OCI-LY1 (cell line): ENCODE measurements at regions not wholly inside any gene's neighbourhood (a gene's known extent, or its start where the extent isn't known, plus 50 kb on each side); places are given as distances from the start of the nearest gene placed in this dataset.

ENCODE experiments used
- H2AFZ ChIP-seq: fragments of 200-600 bp; sonication (generic), shearing (Covaris generic); 2 replicates; pipeline ENCODE4 v1.6.0; 2014; ENCODE audit warnings: antibody characterized with exemption, mild to moderate bottlenecking, low read length
- H3F3A ChIP-seq: fragments of 200-600 bp; sonication (generic), shearing (Covaris generic); 2 replicates; pipeline ENCODE4 v1.6.0; 2014; ENCODE audit warnings: mild to moderate bottlenecking, antibody characterized with exemption, low read length, moderate library complexity; ENCODE audit not compliant: insufficient read depth
- H3K27ac ChIP-seq: fragments of 200-600 bp; sonication (generic); 2 replicates; pipeline ENCODE4 v1.5.1; 2014; ENCODE audit warnings: low read length, mixed run types, mild to moderate bottlenecking, low read depth; ENCODE audit not compliant: poor library complexity, severe bottlenecking
- H3K27me3 ChIP-seq: fragments of 200-600 bp; sonication (generic); 2 replicates; pipeline ENCODE4 v1.6.0; 2014; ENCODE audit warnings: antibody characterized with exemption, mild to moderate bottlenecking, low read length, moderate library complexity; ENCODE audit not compliant: insufficient read depth
- H3K36me3 ChIP-seq: fragments of 200-600 bp; sonication (generic); 2 replicates; pipeline ENCODE4 v1.6.1; 2014; ENCODE audit warnings: mild to moderate bottlenecking, antibody characterized with exemption, low read length, moderate library complexity, mixed read lengths; ENCODE audit not compliant: insufficient read depth
- H3K4me1 ChIP-seq: fragments of 200-600 bp; sonication (generic); 2 replicates; pipeline ENCODE4 v1.5.1; 2014; ENCODE audit warnings: mild to moderate bottlenecking, low read length, moderate library complexity; ENCODE audit not compliant: insufficient read depth, severe bottlenecking
- H3K4me2 ChIP-seq: fragments of 200-600 bp; sonication (generic), shearing (Covaris generic); 2 replicates; pipeline ENCODE4 v1.6.1; 2014; ENCODE audit warnings: low read length
- H3K4me3 ChIP-seq: fragments of 200-600 bp; sonication (generic); 2 replicates; pipeline ENCODE4 v1.5.1; 2014; ENCODE audit warnings: low read length, low read depth, mild to moderate bottlenecking, mixed read lengths; ENCODE audit not compliant: poor library complexity, severe bottlenecking
- H3K79me2 ChIP-seq: fragments of 200-600 bp; shearing (Covaris generic); 2 replicates; pipeline ENCODE4 v1.6.1; 2016; ENCODE audit warnings: mixed run types, low read length, mixed read lengths; ENCODE audit not compliant: insufficient read depth
- H3K9ac ChIP-seq: fragments of 200-600 bp; sonication (generic), shearing (Covaris generic); 2 replicates; pipeline ENCODE4 v1.6.1; 2014; ENCODE audit warnings: mild to moderate bottlenecking, low read length, mixed read lengths
- H3K9me2 ChIP-seq: fragments of 200-600 bp; sonication (generic), shearing (Covaris generic); 2 replicates; pipeline ENCODE4 v1.6.1; 2014; ENCODE audit warnings: low read depth, mild to moderate bottlenecking, low read length, mixed read lengths
- H3K9me3 ChIP-seq: fragments of 200-600 bp; shearing (Covaris generic); 2 replicates; pipeline ENCODE4 v1.6.1; 2014; ENCODE audit warnings: low read length, mixed read lengths
- H4K20me1 ChIP-seq: fragments of 200-600 bp; sonication (generic), shearing (Covaris generic); 2 replicates; pipeline ENCODE4 v1.6.0; 2016; ENCODE audit warnings: mild to moderate bottlenecking, low read length; ENCODE audit not compliant: insufficient read depth
- CTCF ChIP-seq: fragments of 200-600 bp; sonication (generic), shearing (Covaris generic); IDR thresholded peaks from 2 replicates; pipeline ENCODE4 v1.5.1; 2017; ENCODE audit warnings: mild to moderate bottlenecking, antibody characterized with exemption, low read length, moderate library complexity, mixed read lengths
- EZH2 ChIP-seq: fragments of 200-600 bp; sonication (generic), shearing (Covaris generic); IDR thresholded peaks from 2 replicates; pipeline ENCODE4 v1.8.0; 2017; ENCODE audit warnings: borderline replicate concordance, mixed run types, mild to moderate bottlenecking, antibody characterized with exemption, low read length, moderate library complexity, mixed read lengths

GRCh38 chr1:29889776-29890175 is 653.5 kb downstream of the PTPRU start:
- TF ChIP-seq EZH2: no peak
- Histone ChIP-seq H3K9me3 (no peaks in the 10 kb centered on the region), H2AFZ (no peak overlapping the region)

GRCh38 chr1:29884740-29885139 is 648.4 kb downstream of the PTPRU start:
- Histone ChIP-seq H3F3A (no peaks in the 10 kb centered on the region), H3K79me2 (no peaks in the 10 kb centered on the region), H3K27ac (no peak overlapping the region), H3K9me2 (no peaks in the 10 kb centered on the region), H3K27me3 (no peaks in the 10 kb centered on the region), H3K9ac (no peak overlapping the region), H4K20me1 (no peaks in the 10 kb centered on the region), H3K4me1 (no peaks in the 10 kb centered on the region), H2AFZ (no peak overlapping the region), H3K4me2 (no peak overlapping the region), H3K9me3 (no peaks in the 10 kb centered on the region), H3K4me3 (no peak overlapping the region), H3K36me3 (no peaks in the 10 kb centered on the region)
- TF ChIP-seq EZH2 (no peak), CTCF (no peak)

More at GRCh38 chr1:29889776-29890175, 653.5 kb downstream of the PTPRU start:
- H3K79me2 ChIP-seq: no peaks in the 10 kb centered on the region
- no peaks in the 10 kb centered on the region for H3K4me1 ChIP-seq
- H3K9ac ChIP-seq: no peak overlapping the region
- no peaks in the 10 kb centered on the region for H3F3A ChIP-seq
- H3K27me3 ChIP-seq: no peaks in the 10 kb centered on the region
- H3K4me2 ChIP-seq: no peak overlapping the region
- H3K4me3 ChIP-seq: no peak overlapping the region
- H3K9me2 ChIP-seq: no peaks in the 10 kb centered on the region
- H3K27ac ChIP-seq: no peak overlapping the region
- no peaks in the 10 kb centered on the region for H3K36me3 ChIP-seq
- H4K20me1 ChIP-seq: no peaks in the 10 kb centered on the region

DNA sequence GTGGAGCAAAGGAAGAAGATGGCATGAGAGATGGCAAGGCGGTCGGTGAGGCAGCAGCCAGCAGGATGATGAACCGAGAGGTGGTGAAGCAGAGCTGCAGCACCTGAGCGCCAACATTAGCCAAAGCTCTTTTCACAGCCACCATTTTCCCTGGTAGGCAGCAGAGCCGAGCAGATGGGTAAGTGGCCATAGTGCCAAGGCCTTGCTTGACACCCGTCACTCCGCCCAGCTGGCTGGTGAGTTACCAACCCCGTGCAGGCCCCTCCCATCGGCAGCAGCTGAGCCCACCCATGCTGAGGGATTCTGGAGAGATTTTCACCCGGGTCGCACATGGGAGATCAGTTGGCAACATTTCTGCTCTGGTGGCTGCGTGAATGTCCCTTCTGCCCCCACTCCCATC is 647.7 kb downstream of the PTPRU start:
- H3K4me1 ChIP-seq: no peaks in the 10 kb centered on the region
- no peaks in the 10 kb centered on the region for H3K36me3 ChIP-seq
- no peak overlapping the region for H2AFZ ChIP-seq
- no peaks in the 10 kb centered on the region for H4K20me1 ChIP-seq
- H3K79me2 ChIP-seq: no peaks in the 10 kb centered on the region
- H3K9ac ChIP-seq: no peak overlapping the region
- H3K9me2 ChIP-seq: no peaks in the 10 kb centered on the region
- H3K4me3 ChIP-seq: no peak overlapping the region
- H3K9me3 ChIP-seq: no peaks in the 10 kb centered on the region
- H3K27ac ChIP-seq: no peak overlapping the region
- TF ChIP-seq CTCF: no peak
- TF ChIP-seq EZH2: no peak
- no peaks in the 10 kb centered on the region for H3K27me3 ChIP-seq
- H3F3A ChIP-seq: no peaks in the 10 kb centered on the region
- H3K4me2 ChIP-seq: no peak overlapping the region

GRCh38 chr1:29883411-29883832 is 647.1 kb downstream of the PTPRU start:
- TF ChIP-seq CTCF (no peak), EZH2 (no peak)
- Histone ChIP-seq H3K36me3 (no peaks in the 10 kb centered on the region), H3K9me2 (no peaks in the 10 kb centered on the region), H3K9me3 (no peaks in the 10 kb centered on the region), H3K4me1 (no peaks in the 10 kb centered on the region), H3K9ac (no peak overlapping the region), H3F3A (no peaks in the 10 kb centered on the region), H3K27ac (no peak overlapping the region), H2AFZ (no peak overlapping the region), H3K79me2 (no peaks in the 10 kb centered on the region), H4K20me1 (no peaks in the 10 kb centered on the region), H3K27me3 (no peaks in the 10 kb centered on the region), H3K4me2 (no peak overlapping the region), H3K4me3 (no peak overlapping the region)
